Mononuclear cell (primary cell): ENCODE measurements at regions not wholly inside any gene's neighbourhood (a gene's known extent, or its start where the extent isn't known, plus 50 kb on each side); places are given as distances from the start of the nearest gene placed in this dataset.
"Not testable (repeated sequence)": the region's sequence is repeated elsewhere in the genome, so short reads cannot be mapped to it uniquely, and the experiment has no call there.

Source experiments
- H3K27me3 ChIP-seq: 2 replicates; pipeline ENCODE4 v1.6.0; 2011; ENCODE audit warnings: low read length, control low read depth; ENCODE audit not compliant: insufficient read depth
- H3K4me1 ChIP-seq: 2 replicates; pipeline ENCODE4 v1.5.1; 2011; ENCODE audit warnings: mild to moderate bottlenecking, low read length, control low read depth; ENCODE audit not compliant: insufficient read depth
- H3K4me3 ChIP-seq: 2 replicates; pipeline ENCODE4 v1.5.1; 2011; ENCODE audit warnings: mild to moderate bottlenecking, low read length, moderate library complexity
- H3K9me3 ChIP-seq: 2 replicates; pipeline ENCODE4 v1.5.1; 2011; ENCODE audit warnings: low read depth, mild to moderate bottlenecking, control low read depth, low read length

GRCh38 chr6:25192590-25193459, 86.3 kb upstream of the CARMIL1 start:
- Histone ChIP-seq H3K4me1 (no peaks in the 10 kb centered on the region), H3K9me3 (no peaks in the 10 kb centered on the region), H3K4me3 (no peak overlapping the region), H3K27me3 (no peaks in the 10 kb centered on the region)

- Histone ChIP-seq H3K9me3 (no peaks in the 10 kb centered on the region), H3K27me3 (no peaks in the 10 kb centered on the region), H3K4me1 (no peaks in the 10 kb centered on the region), H3K4me3 (no peak overlapping the region)
These were observed 85.6 kb upstream of the CARMIL1 start for GRCh38 chr6:25193460-25194171.

- Histone ChIP-seq H3K9me3 (no peaks in the 10 kb centered on the region), H3K4me1 (no peaks in the 10 kb centered on the region), H3K27me3 (no peaks in the 10 kb centered on the region), H3K4me3 (no peak overlapping the region)
These were observed 84.9 kb upstream of the CARMIL1 start for GRCh38 chr6:25194172-25194678.

- Histone ChIP-seq H3K27me3 (no peaks in the 10 kb centered on the region), H3K9me3 (no peaks in the 10 kb centered on the region), H3K4me1 (no peaks in the 10 kb centered on the region), H3K4me3 (no peak overlapping the region)
These were observed 82.7 kb upstream of the CARMIL1 start for GRCh38 chr6:25196464-25196863.

GRCh38 chr6:25197111-25197510, 82.1 kb upstream of the CARMIL1 start:
- Histone ChIP-seq H3K4me3 (no peak overlapping the region), H3K9me3 (no peaks in the 10 kb centered on the region), H3K4me1 (no peaks in the 10 kb centered on the region), H3K27me3 (no peaks in the 10 kb centered on the region)

GRCh38 chr6:25199544-25199943, 79.6 kb upstream of the CARMIL1 start:
- Histone ChIP-seq H3K4me3 (no peak overlapping the region), H3K9me3 (no peaks in the 10 kb centered on the region), H3K27me3 (no peaks in the 10 kb centered on the region), H3K4me1 (no peaks in the 10 kb centered on the region)

GRCh38 chr6:25202504-25202903, 76.7 kb upstream of the CARMIL1 start:
- Histone ChIP-seq H3K9me3 (no peaks in the 10 kb centered on the region), H3K27me3 (no peaks in the 10 kb centered on the region), H3K4me3 (no peak overlapping the region), H3K4me1 (no peaks in the 10 kb centered on the region)

GRCh38 chr6:25205629-25206028, 73.5 kb upstream of the CARMIL1 start:
- Histone ChIP-seq H3K9me3 (no peaks in the 10 kb centered on the region), H3K4me3 (no peak overlapping the region), H3K4me1 (no peaks in the 10 kb centered on the region), H3K27me3 (no peaks in the 10 kb centered on the region)

- H3K9me3 ChIP-seq, H3K4me3 ChIP-seq, H3K27me3 ChIP-seq, H3K4me1 ChIP-seq: not testable (repeated sequence)
These were observed 71.6 kb upstream of the CARMIL1 start for GRCh38 chr6:25207453-25208155.

- Histone ChIP-seq H3K27me3 (no peaks in the 10 kb centered on the region), H3K4me3 (no peak overlapping the region), H3K9me3 (no peaks in the 10 kb centered on the region), H3K4me1 (no peaks in the 10 kb centered on the region)
These were observed 63.3 kb upstream of the CARMIL1 start for GRCh38 chr6:25215881-25216280.

GRCh38 chr6:25217302-25217701, 61.9 kb upstream of the CARMIL1 start:
- H3K27me3 ChIP-seq = no peaks in the 10 kb centered on the region
- no peaks in the 10 kb centered on the region for H3K9me3 ChIP-seq
- no peaks in the 10 kb centered on the region for H3K4me1 ChIP-seq
- no peak overlapping the region for H3K4me3 ChIP-seq

- no peak overlapping the region for H3K4me3 ChIP-seq
- H3K9me3 ChIP-seq = no peaks in the 10 kb centered on the region
- no peaks in the 10 kb centered on the region for H3K4me1 ChIP-seq
- no peaks in the 10 kb centered on the region for H3K27me3 ChIP-seq
These were observed 61.3 kb upstream of the CARMIL1 start for GRCh38 chr6:25217829-25218228.

GRCh38 chr6:25218346-25218745, 60.8 kb upstream of the CARMIL1 start:
- H3K4me1 ChIP-seq = no peaks in the 10 kb centered on the region
- H3K27me3 ChIP-seq = no peaks in the 10 kb centered on the region
- H3K9me3 ChIP-seq = no peaks in the 10 kb centered on the region
- no peak overlapping the region for H3K4me3 ChIP-seq

- H3K4me1 ChIP-seq = peaks cover 5% of the 10 kb centered on the region
- no peaks in the 10 kb centered on the region for H3K27me3 ChIP-seq
- H3K4me3 ChIP-seq = no peak overlapping the region
- no peaks in the 10 kb centered on the region for H3K9me3 ChIP-seq
These were observed 59.8 kb upstream of the CARMIL1 start for GRCh38 chr6:25219216-25219916.

- Histone ChIP-seq H3K4me3 (no peak overlapping the region), H3K4me1 (peaks cover 5% of the 10 kb centered on the region), H3K27me3 (no peaks in the 10 kb centered on the region), H3K9me3 (no peaks in the 10 kb centered on the region)
These were observed 59.3 kb upstream of the CARMIL1 start for GRCh38 chr6:25219917-25220278.
